Endothelial cell (in vitro differentiated cells): ENCODE measurements at regions not wholly inside any gene's neighbourhood (a gene's known extent, or its start where the extent isn't known, plus 50 kb on each side); places are given as distances from the start of the nearest gene placed in this dataset.

Experiments
- DNase-seq: peaks from one replicate; pipeline ENCODE4 v3.0.0; 2021; ENCODE audit warnings: low spot score
- H3K27ac Mint-ChIP-seq: one replicate; pipeline ENCODE4 v1.8.0; 2021; ENCODE audit warnings: mixed read lengths, inconsistent platforms; ENCODE audit not compliant: unreplicated experiment
- H3K27me3 Mint-ChIP-seq: one replicate; pipeline ENCODE4 v1.8.0; 2021; ENCODE audit warnings: mild to moderate bottlenecking, moderate library complexity, mixed read lengths, inconsistent platforms; ENCODE audit not compliant: unreplicated experiment
- H3K36me3 Mint-ChIP-seq: one replicate; pipeline ENCODE4 v1.8.0; 2021; ENCODE audit warnings: mild to moderate bottlenecking, low read depth, mixed read lengths, inconsistent platforms; ENCODE audit not compliant: unreplicated experiment
- H3K4me1 Mint-ChIP-seq: one replicate; pipeline ENCODE4 v1.8.0; 2021; ENCODE audit warnings: mild to moderate bottlenecking, mixed read lengths, inconsistent platforms; ENCODE audit not compliant: unreplicated experiment
- H3K4me3 Mint-ChIP-seq: one replicate; pipeline ENCODE4 v1.8.0; 2021; ENCODE audit warnings: mild to moderate bottlenecking, mixed read lengths, inconsistent platforms; ENCODE audit not compliant: unreplicated experiment
- H3K9me3 Mint-ChIP-seq: one replicate; pipeline ENCODE4 v1.8.0; 2021; ENCODE audit warnings: mixed read lengths, inconsistent platforms; ENCODE audit not compliant: unreplicated experiment
- CTCF ChIP-seq: fragments of 200-600 bp; sonication (generic); IDR thresholded peaks from one replicate; pipeline ENCODE4 v1.5.0; 2021; ENCODE audit warnings: antibody characterized with exemption; ENCODE audit not compliant: unreplicated experiment

- no peak for DNase-seq
- Mint-ChIP-seq H3K4me1 (no peaks in the 10 kb centered on the region), H3K9me3 (no peaks in the 10 kb centered on the region), H3K36me3 (no peaks in the 10 kb centered on the region), H3K4me3 (no peak overlapping the region), H3K27me3 (peaks cover 4% of the 10 kb centered on the region), H3K27ac (no peak overlapping the region)
- no peak for TF ChIP-seq CTCF
These were observed 112.7 kb upstream of the PRR23C start for GRCh38 chr3:139157161-139157932.

DNA sequence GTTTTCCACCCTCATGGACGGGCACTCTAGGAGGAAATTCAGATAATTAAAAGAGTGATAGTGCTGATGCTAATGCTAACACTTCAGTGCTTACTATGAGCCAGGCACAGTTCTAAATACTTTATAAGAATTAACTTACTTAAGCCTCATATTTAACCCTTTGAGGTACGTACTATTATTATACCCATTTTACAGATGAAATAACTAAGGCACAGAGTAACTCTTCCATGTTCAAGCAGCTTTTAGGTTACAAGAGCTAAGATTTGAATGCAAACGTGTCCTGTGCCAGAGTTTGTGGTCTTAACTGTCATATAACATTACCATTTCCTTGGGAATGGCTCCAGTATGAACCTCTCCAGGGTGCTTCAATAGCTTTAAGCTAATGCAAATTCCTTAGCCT, 114.7 kb upstream of the PRR23C start:
- H3K9me3 Mint-ChIP-seq = no peaks in the 10 kb centered on the region
- H3K4me1 Mint-ChIP-seq = no peaks in the 10 kb centered on the region
- no peak for DNase-seq
- no peak overlapping the region for H3K4me3 Mint-ChIP-seq
- H3K27me3 Mint-ChIP-seq = peaks cover 4% of the 10 kb centered on the region
- no peak overlapping the region for H3K27ac Mint-ChIP-seq
- TF ChIP-seq CTCF = no peak
- no peaks in the 10 kb centered on the region for H3K36me3 Mint-ChIP-seq

DNA sequence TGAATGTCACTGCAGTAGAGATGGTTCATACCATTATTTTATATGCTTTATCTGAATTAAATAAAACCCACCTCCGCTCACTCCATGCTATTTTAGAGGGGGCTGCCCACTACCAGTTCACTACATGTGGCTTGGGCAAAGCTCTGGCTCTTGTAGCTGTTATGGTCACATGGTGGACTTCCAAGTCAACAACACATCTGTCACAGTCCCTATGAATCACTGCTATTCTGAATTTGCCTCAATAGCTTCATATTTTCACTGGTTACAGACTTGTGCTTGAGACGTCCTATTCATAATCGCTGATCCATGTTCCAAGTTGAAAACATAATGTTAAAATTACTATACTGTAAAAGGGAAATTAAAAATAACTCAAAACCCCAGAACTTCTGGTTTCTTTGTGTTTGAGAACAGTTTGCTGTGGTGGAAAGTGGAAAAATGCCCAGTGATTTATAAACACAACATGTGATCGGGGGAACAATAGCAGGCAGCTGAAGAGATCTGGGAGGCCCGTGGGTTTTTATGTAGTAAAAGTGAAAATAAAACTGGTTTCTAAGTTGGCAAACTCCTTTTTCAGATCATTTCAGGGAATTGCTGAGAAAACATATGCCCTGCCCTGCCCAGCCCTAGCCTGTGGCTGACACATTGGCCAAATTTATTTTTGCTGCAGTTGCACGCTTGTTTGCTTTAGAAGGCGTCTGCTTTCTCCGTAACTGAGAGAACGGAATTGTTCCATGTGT, 128.8 kb upstream of the PRR23C start:
- H3K27ac Mint-ChIP-seq = no peak overlapping the region

GRCh38 chr3:139180489-139180888, 135.8 kb upstream of the PRR23C start:
- Mint-ChIP-seq H3K27ac (no peak overlapping the region), H3K27me3 (peaks cover 2% of the 10 kb centered on the region), H3K4me3 (no peak overlapping the region), H3K36me3 (no peaks in the 10 kb centered on the region), H3K4me1 (no peaks in the 10 kb centered on the region), H3K9me3 (no peaks in the 10 kb centered on the region)
- TF ChIP-seq CTCF = no peak
- DNase-seq = no peak

More for the DNA sequence above, 128.8 kb upstream of the PRR23C start:
- Mint-ChIP-seq H3K27me3 (peaks cover 3% of the 10 kb centered on the region), H3K36me3 (peaks cover 3% of the 10 kb centered on the region), H3K9me3 (no peaks in the 10 kb centered on the region), H3K4me1 (no peaks in the 10 kb centered on the region), H3K4me3 (no peak overlapping the region)
- DNase-seq = no peak
- no peak for TF ChIP-seq CTCF

GRCh38 chr3:139182143-139182542, 137.5 kb upstream of the PRR23C start:
- no peak overlapping the region for H3K27ac Mint-ChIP-seq
- DNase-seq = no peak
- no peak for TF ChIP-seq CTCF
- H3K36me3 Mint-ChIP-seq = no peaks in the 10 kb centered on the region
- no peak overlapping the region for H3K4me3 Mint-ChIP-seq
- no peaks in the 10 kb centered on the region for H3K9me3 Mint-ChIP-seq
- peaks cover 2% of the 10 kb centered on the region for H3K27me3 Mint-ChIP-seq
- peaks cover 11% of the 10 kb centered on the region for H3K4me1 Mint-ChIP-seq
